Forelimb muscle (tissue), 1 donor: ENCODE measurements at regions not wholly inside any gene's neighbourhood (a gene's known extent, or its start where the extent isn't known, plus 50 kb on each side); places are given as distances from the start of the nearest gene placed in this dataset.
"Not testable (repeated sequence)": the region's sequence is repeated elsewhere in the genome, so short reads cannot be mapped to it uniquely, and the experiment has no call there.

Source experiments
- DNase-seq: peaks from one replicate; pipeline ENCODE4 v3.0.0-alpha.2; 2013; ENCODE audit warnings: low read depth

DNA sequence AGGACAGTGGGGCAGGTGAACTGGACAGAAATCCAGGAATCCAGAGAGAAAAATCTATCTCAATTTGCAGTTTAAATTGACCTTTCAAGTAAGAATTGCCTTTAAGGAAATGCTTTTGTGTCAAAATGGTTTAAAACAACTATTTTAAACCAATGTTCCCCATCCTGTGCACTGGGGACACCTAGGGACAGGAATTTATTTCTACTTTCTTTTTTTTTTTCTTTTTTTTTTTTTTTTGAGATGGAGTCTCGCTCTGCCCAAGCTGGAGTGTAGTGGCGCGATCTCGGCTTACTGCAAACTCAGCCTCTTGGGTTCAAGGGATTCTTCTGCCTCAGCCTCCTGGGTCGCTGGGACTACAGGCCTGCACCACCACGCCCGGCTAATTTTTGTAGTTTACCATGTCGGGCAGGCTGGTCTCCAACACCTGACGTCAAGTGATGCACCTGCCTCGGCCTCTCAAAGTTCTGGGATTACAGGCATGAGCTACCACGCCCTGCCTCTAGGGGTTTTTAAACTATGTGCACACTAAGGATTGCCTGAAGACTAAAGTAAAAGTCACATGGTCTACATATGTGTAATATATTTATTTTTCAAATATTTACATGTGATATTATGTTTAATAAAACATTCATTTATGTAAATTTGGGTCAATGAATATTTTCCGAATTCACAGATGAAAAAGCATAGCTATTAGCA is 1213.4 kb downstream of the STIM2 start:
- DNase-seq, result no peak

DNA sequence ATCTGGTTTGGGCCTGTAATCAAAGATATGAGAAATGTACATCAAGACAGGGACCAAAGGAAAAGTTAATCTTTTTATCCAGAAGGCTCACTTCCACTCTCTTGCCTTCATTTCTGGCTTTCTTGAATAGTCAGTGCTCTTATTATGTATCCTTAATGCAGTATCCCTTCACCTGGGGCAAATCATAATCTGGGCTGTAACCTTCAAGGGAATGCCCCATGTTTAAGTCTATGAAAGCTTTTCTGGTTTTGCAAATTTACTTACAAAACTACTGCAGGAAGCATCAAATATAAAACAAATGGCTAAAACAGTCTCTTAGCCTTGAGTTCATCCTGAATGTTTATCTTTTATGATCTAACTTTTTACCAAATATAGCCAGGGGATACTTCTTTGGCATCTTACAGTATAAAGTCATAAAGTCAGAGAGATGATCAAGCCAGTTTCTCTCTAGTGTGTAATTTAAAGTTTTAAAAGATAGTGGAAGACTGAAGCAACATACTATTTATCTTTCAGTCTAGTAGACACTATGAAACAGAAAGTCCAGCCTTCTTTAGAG is 1214.8 kb downstream of the STIM2 start:
- no peak for DNase-seq

DNA sequence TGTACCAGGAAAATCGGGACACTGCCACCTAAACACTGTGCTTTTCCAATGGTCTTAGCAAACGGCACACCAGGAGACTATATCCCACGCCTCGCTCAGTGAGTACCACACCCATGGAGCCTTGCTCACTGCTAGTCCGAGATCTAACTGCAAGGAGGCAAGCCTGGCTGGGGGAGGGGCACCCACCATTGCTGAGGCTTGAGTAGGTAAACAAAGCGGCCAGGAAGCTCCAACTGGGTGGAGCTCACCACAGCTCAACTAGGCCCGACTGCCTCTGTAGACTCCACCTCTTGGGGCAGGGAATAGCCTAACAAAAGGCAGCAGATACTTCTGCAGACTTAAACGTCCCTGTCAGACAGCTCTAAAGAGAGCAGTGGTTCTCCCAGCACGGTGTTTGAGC is 1216.6 kb downstream of the STIM2 start:
- not testable (repeated sequence) for DNase-seq

DNA sequence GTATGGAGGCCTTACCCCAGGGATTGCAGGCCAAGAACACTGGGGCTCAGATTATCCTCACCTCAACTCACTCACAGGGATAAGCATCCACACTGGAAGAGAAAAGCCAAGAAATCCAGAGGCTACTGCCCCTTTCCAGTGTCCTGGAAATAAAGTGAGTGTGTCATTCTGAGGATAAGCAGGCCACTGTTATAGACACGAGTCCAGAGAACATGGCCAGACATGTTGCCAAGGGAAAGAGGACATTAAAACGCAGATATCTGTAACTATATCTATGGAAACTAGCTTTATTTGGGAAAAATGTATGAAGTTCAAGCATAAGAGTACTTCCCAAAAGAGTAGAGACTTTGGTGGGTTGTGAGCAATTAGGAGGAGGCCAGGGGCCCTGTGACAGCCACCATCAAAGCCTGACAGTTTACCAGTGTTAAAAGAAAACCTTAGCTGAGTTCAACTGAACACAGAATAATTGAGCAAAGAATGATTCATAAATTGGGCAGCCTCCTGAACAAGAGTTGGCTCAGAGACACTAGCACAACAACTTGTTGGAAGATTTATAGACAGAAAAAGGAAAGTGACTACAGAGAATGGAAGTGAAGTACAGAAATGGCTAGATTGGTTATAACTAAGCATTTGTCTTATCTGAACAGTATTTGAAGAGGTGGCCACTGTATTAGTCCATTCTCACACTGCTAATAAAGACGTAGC is 1222.2 kb downstream of the STIM2 start:
- no peak for DNase-seq

DNA sequence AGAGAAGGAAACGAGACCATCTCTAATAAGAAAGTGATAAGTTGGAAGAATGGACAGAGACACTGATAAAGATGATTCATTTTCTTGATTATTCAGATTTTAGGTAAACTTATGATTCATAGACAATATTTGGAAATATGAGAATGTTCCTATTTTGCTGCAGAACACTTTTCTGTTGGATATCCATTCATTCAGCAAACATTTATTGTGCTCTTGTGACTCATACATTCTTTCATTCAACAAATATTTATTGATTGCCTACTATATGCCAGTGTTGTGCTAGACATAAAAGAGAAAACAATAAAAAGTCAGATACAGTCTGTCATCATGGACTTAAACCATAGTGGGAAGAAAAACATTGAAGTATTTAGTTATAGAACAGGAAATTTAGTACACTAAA is 1232.0 kb downstream of the STIM2 start:
- no peak for DNase-seq

DNA sequence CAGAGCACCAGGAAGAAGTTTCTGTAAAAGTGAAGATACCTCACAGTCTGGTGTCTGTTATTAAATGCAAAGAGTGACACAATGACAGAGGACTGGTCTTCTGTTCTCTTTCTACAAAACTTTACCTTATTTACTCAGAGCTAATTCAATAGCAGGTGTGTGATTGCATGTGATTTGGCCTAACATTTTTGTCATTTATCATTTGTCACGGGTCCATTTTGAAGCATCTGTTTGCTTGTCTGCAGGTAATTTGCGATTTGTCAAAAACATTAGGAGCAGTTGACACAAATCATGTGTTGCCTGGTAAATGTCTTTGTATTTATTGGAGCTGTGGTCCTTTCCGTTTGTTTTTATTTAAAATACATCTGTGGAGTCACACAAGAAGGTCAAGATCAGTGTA is 1232.4 kb downstream of the STIM2 start:
- no peak for DNase-seq

DNA sequence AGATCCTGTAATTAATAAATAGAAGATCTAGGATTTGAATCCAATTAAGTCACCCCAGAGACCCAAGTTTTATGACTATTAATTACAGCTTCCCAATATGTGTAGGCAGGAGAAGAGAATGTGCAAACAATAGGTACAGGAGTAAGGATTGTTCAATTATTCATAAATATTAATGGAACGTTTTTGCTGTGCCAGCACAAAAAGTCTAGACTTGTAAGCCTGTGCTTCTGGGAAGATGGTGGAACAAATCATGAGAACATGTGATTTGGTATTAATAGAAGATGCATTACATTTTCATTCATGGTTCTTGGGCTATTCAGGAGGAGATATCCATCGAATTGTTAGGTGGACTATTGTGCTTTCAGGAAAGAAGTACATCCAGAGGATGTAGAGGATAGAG is 1240.9 kb downstream of the STIM2 start:
- DNase-seq, result no peak

DNA sequence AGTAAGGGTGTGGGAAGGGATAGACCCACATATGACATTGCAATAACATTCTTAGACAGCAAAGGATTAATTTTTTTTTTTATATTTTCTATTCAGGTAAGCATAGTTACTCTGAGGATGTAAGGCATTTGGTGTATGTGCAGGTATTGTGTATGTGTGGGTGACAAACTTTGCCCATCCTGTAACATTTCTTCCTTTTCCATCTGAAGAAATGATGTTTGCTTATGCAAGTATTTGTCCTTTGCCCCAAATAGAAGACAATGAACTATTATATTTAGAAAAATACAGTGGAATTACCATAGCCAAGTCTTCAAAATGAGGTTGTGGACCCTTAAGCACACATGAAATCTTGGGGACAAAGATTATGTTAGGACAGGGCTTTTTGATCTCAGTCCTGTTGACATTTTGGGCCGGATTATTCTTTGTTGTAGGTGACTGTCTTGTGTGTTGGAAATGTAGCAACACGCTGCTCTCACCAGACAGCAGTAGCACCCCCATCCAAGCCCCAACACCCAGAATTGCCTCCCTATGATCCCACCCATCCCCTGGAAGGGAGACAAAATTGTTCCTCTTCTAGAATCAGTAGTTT is 1244.7 kb downstream of the STIM2 start:
- DNase-seq, result no peak

DNA sequence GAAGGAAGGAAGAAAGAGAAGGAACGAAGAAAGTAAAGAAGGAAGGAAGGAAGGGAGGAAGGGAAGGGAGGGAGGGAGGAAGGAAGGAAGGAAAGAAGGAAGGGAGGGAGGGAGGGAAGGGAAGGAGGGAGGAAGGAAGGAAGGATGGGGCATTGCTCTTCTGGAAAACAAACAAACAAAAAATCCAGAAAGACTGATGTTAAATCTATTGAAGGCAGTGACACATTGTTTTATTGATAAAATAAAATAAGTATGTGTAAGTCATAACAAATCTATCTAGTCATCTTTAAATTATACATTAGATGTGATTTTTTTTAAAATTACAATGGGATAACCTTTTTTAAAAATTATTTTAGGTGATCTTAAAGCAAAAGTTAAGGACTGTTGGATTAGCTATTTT is 1245.5 kb downstream of the STIM2 start:
- no peak for DNase-seq

DNA sequence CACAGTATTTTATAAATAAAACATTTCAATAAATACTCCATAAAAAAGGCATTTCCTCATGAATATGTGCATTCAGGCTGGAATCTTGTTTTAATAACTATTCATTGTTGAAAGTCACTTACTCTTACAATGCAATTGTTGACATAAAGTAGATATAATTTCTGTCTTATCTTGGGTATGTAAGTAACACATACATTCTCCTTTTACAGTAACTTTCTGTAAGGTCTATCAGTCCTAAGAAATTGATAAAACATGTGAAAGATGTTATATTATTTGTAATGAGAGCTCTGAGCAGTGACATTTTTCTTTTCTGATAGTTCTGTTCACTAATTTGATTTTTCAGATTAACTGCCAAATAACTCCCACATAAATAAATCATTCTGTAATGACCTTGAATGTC is 1249.2 kb downstream of the STIM2 start:
- DNase-seq, result no peak

DNA sequence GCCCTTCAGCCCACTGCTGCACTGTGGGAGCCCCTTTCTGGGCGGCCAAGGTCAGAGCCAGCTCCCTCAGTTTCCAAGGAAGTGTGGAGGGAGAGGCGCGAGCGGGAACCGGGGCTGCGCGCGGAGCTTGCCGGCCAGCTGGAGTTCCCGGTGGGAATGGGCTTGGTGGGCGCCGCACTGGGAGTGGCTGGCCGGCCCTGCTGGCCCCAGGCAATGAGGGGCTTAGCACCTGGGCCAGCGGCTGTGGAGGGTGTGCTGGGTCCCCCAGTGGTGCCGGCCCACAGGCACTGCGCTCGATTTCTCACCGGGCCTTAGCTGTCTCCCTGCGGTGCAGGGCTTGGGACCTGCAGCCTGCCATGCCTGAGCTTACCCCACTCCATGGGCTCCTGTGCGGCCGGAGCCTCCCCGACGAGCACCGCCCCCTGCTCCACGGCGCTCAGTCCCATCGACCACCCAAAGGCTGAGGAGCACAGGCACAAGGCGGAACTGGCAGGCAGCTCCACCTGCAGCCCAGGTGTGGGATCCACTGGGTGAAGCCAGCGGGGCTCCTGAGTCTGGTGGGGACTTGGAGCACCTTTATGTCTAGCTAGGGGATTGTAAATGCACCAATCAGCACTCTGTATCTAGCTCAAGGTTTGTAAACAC is 1252.2 kb downstream of the STIM2 start:
- DNase-seq, result not testable (repeated sequence)

DNA sequence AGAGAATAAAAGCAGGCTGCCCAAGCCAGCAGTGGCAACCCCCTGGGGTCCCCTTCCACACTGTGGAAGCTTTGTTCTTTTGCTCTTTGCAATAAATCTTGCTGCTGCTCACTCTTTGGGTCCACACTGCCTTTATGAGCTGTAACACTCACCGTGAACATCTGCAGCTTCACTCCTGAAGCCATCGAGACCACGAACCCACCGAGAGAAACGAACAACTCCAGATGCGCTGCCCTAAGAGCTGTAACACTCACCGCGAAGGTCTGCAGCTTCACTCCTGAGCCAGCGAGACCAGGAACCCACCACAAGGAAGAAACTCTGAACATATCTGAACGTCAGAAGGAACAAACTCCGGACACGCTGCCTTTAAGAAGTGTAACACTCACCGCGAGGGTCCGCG is 1252.9 kb downstream of the STIM2 start:
- not testable (repeated sequence) for DNase-seq

DNA sequence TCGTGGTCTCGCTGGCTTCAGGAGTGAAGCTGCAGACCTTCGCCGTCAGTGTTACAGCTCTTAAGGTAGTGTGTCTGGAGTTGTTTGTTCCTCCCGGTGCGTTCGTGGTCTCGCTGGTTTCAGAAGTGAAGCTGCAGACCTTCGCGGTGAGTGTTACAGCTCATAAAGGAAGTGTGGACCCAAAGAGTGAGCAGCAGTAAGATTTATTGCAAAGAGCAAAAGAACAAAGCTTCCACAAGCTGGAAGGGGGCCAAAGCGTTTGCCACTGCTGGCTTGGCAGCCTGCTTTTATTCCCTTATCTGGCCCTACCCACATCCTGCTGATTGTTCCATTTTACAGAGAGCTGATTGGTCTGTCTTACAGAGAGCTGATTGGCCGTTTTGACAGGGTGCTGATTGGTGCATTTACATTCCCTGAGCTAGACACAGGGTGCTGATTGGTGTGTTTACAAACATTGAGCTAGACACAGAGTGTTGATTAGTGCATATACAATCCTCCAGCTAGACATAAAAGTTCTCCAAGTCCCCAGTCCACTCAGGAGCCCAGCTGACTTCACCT is 1256.0 kb downstream of the STIM2 start:
- DNase-seq, result not testable (repeated sequence)

DNA sequence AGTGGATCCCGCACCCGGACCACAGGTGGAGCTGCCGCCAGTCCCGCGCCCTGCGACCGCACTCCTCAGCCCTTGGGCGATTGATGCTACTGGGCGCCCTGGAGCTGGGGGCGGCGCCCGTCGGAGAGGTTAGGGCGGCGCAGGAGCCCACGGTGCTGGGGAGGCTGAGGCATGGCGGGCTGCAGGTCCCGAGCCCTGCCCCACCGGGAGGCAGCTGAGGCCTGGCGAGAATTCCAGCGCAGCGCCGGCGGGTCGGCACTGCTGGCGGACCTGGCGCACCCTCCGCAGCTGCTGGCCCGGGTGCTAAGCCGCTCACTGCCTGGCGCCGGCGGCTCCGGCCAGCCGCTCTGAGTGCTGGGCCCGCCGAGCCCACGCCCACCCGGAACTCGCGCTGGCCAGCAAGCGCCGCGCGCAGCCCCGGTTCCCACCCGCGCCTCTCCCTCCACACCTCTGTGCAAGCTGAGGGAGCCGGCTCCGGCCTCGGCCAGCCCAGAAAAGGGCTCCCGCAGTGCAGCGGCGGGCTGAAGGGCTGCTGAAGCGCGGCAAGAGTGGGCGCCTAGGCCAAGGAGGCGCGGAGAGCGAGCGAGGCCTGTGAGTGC is 1256.5 kb downstream of the STIM2 start:
- no peak for DNase-seq

DNA sequence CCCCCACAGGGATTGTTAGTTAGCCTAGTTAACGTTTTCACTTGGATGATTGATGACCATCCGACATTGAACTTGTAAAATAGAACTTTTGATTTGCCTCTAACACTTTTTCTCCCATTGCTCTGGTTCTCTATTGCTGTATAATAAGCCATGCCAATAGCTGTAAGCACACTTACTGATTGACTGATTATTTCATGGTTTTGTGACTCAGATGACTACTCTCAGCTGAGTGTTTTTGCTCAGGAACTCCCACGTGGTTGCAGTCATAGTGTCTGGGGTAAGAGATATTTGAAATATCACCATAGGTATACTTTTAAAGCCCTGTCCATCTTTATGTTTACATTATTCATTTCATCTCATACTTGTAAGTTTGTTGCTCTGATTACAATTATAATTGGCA is 1285.5 kb downstream of the STIM2 start:
- no peak for DNase-seq

DNA sequence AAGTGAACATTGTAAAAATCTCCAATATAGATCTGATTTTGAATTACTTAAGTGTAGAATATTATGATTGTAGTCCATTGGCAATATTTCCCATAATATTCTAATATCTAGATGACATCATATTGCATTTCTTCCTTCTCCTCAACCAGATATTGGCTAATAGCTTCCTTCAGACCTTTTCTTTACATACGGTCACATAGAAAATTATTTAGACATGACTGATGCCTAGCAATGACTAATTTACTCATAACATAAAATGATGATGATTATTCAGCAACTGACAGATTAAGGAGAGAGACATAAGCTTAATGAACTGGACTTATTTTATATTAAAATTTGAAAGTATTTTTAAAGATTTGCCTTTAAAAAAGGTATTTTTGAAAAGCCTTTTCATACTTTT is 1287.6 kb downstream of the STIM2 start:
- no peak for DNase-seq

DNA sequence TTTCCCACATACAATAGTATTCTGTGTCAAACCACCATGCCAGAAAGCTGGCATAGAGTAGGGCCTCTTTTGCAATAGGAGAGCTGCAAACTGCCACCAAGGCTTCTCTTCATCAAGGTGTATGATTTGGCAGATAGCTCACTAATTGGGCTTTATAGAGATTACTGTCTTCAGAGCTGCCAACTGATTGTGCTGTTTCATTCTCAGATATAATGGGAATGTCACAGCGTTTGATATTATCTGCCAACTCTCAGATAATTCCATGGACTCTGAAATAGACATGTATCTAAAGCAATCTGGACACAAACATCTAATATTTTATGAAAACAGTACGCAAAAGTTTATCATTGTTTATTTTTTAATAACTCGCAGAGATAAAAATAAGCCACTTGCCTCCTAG is 1289.1 kb downstream of the STIM2 start:
- no peak for DNase-seq

DNA sequence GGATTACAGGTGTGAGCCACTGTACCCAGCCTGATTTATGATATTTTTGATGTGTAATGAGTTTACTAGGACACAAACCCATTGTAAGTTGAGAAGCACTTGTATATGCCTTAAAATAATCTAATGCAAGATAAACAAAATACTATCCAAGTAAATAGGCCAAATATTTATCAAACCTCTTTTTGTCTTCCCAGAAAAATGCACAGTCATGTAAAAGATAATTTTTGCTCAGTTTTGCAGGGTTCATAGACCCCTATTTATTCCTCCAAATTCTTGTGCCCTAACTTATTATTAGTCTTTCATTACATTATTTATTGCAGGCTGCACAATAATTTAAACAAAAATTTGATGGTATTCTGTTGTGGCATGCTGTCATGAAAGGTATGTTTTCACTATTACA is 1290.7 kb downstream of the STIM2 start:
- no peak for DNase-seq

DNA sequence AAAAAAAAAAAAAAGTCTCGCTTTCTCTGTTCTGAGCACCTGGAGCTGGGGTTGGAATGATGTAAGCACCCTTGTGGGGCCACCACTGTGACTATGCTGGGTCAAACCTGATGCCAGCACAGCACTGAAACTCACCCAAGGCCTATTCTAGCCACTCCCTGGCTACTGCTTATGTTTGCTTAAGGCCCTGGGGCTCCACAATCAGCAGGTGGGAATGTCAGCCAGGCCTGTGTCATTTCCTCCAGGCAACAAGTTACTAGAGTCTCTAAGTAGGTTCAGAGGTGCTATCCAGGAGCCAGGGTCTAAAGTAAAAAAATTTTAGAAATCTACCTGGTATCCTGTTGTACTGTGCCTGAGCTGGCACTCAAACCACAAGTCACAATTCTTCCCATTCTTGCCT is 1306.8 kb downstream of the STIM2 start:
- DNase-seq, result no peak

DNA sequence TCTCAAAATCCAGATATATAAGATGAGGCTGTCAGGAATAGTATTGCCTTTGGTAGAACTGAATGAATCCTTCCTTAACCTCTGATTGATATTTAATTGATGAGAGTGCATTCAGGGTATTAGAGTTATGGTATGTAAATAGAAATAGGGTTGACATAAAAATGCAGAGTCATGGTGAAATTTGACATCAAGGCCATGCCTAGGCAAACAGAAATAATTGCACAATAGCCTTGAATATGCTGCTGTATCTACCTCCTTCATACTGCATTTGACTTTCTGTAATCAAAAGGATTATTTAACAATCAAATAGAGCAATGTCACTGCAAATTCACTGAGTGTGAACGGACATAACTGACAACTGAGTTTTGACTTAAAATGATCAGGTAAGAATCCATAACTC is 1316.3 kb downstream of the STIM2 start:
- DNase-seq, result no peak

DNA sequence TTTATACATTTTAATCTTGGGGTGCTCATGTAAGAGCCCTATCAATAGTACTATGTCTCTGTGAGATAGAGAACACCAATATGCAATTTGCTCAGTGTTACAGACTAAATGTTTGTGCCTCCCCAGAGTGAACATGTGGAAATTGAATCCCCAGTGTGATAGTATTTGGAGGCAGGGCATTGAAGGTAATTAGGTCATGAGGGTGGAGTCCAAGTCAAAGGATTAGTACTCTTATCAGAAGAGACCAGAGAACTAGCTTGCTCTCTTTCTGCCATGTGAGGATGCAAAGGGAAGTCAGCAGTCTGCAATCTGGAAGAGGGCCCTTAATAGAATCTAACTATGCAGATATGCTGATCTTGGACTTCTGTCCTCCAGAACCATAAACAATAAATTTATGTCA is 1317.0 kb downstream of the STIM2 start:
- no peak for DNase-seq

DNA sequence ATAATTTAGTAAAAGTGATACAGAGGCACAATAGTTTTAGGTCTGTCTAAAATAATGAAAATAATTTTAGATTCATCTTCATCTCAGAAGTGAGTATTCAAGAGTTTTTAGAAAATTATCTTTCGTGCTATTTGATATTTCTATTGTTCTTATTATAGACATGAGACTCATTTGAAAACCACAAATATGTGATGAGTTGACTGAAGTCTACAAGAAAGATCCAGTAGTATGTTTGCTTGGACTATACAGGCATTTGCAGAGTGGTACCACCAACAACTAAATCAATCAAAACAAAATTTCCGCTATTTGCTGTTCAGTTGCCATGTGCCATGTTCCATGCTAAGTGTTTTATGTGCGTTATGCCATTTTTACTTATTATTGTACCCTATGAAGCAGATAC is 1318.5 kb downstream of the STIM2 start:
- no peak for DNase-seq
